Neural cell (in vitro differentiated cells): ENCODE measurements at regions not wholly inside any gene's neighbourhood (a gene's known extent, or its start where the extent isn't known, plus 50 kb on each side); places are given as distances from the start of the nearest gene placed in this dataset.
"Not testable (repeated sequence)": the region's sequence is repeated elsewhere in the genome, so short reads cannot be mapped to it uniquely, and the experiment has no call there.

ENCODE experiments used
- H2AFZ ChIP-seq: fragments of 200-600, 300-800 bp; sonication (generic), shearing (Covaris generic); 2 replicates; pipeline ENCODE4 v1.6.0; 2014; ENCODE audit warnings: low read depth, mild to moderate bottlenecking, antibody characterized with exemption, low read length, moderate library complexity
- H3F3A ChIP-seq: fragments of 200-600 bp; shearing (Covaris generic); 2 replicates; pipeline ENCODE4 v1.6.1; 2016; ENCODE audit warnings: mild to moderate bottlenecking, moderate library complexity, mixed read lengths, antibody characterized with exemption, low read length; ENCODE audit not compliant: insufficient read depth, poor library complexity, severe bottlenecking
- H3K27ac ChIP-seq: fragments of 200-600, 300-800 bp; sonication (generic), shearing (Covaris generic); 2 replicates; pipeline ENCODE4 v1.5.1; 2014; ENCODE audit warnings: mild to moderate bottlenecking, low read length, moderate library complexity
- H3K27me3 ChIP-seq: fragments of 300-800, 200-600 bp; sonication (generic), shearing (Covaris generic); 2 replicates; pipeline ENCODE4 v1.6.0; 2014; ENCODE audit warnings: mild to moderate bottlenecking, low read depth, low read length, moderate library complexity; ENCODE audit not compliant: insufficient read depth
- H3K36me3 ChIP-seq: fragments of 300-800, 200-600 bp; sonication (generic), shearing (Covaris generic); 2 replicates; pipeline ENCODE4 v1.5.1; 2014; ENCODE audit warnings: mild to moderate bottlenecking, antibody characterized with exemption, low read length, moderate library complexity; ENCODE audit not compliant: insufficient read depth
- H3K4me2 ChIP-seq: fragments of 300-800, 200-600 bp; sonication (generic), shearing (Covaris generic); 2 replicates; pipeline ENCODE4 v1.6.0; 2014; ENCODE audit warnings: mild to moderate bottlenecking, low read length
- H3K4me3 ChIP-seq: fragments of 300-800, 200-600 bp; sonication (generic), shearing (Covaris generic); 2 replicates; pipeline ENCODE4 v1.5.1; 2014; ENCODE audit warnings: mild to moderate bottlenecking, low read length, moderate library complexity
- H3K79me2 ChIP-seq: fragments of 200-600 bp; shearing (Covaris generic); replicated peaks from 2 replicates; pipeline ENCODE4 v1.6.0; 2014; ENCODE audit warnings: mild to moderate bottlenecking, low read length, moderate library complexity; ENCODE audit not compliant: insufficient read depth
- H3K9ac ChIP-seq: fragments of 300-800, 200-600 bp; sonication (generic), shearing (Covaris generic); 2 replicates; pipeline ENCODE4 v1.6.1; 2016; ENCODE audit warnings: mild to moderate bottlenecking, low read length, mixed read lengths
- H3K9me2 ChIP-seq: fragments of 200-600 bp; shearing (Covaris generic); 2 replicates; pipeline ENCODE4 v1.6.1; 2016; ENCODE audit warnings: mild to moderate bottlenecking, low read length, mixed read lengths; ENCODE audit not compliant: insufficient read depth
- H3K9me3 ChIP-seq: fragments of 200-600, 300-800 bp; sonication (generic), shearing (Covaris generic); 2 replicates; pipeline ENCODE4 v1.6.1; 2016; ENCODE audit warnings: mild to moderate bottlenecking, mixed run types, low read length, moderate library complexity, mixed read lengths
- H4K20me1 ChIP-seq: fragments of 200-600 bp; shearing (Covaris generic); 2 replicates; pipeline ENCODE4 v1.6.1; 2016; ENCODE audit warnings: mild to moderate bottlenecking, mixed run types; ENCODE audit not compliant: insufficient read depth
- CTCF ChIP-seq: fragments of 450-650 bp; IDR thresholded peaks from 2 replicates; pipeline ENCODE4 v1.5.1; 2014; ENCODE audit warnings: antibody characterized with exemption, mild to moderate bottlenecking, moderate library complexity; ENCODE audit not compliant: poor library complexity, severe bottlenecking
- EP300 ChIP-seq: fragments of 450-650 bp; conservative IDR thresholded peaks from 2 replicates; pipeline ENCODE4 v1.6.1; 2014; ENCODE audit warnings: antibody characterized with exemption, mild to moderate bottlenecking, moderate library complexity; ENCODE audit not compliant: poor library complexity, severe bottlenecking
- EZH2 ChIP-seq: fragments of 200-600, 300-800 bp; shearing (Covaris generic), sonication (generic); IDR thresholded peaks from 2 replicates; pipeline ENCODE4 v1.6.1; 2014; ENCODE audit warnings: antibody characterized with exemption, low read length, borderline replicate concordance, mild to moderate bottlenecking; ENCODE audit not compliant: insufficient read depth, poor library complexity, severe bottlenecking
- MXI1 ChIP-seq: fragments of 450-650 bp; conservative IDR thresholded peaks from 2 replicates; pipeline ENCODE4 v1.6.1; 2014; ENCODE audit warnings: antibody characterized with exemption, mild to moderate bottlenecking; ENCODE audit not compliant: poor library complexity, severe bottlenecking
- POLR2AphosphoS5 ChIP-seq: IDR thresholded peaks from 2 replicates; pipeline ENCODE4 v1.6.1; 2012
- RAD21 ChIP-seq: fragments of 450-650 bp; conservative IDR thresholded peaks from 2 replicates; pipeline ENCODE4 v1.6.1; 2014; ENCODE audit warnings: antibody characterized with exemption, mild to moderate bottlenecking, moderate library complexity
- SMC3 ChIP-seq: fragments of 450-650 bp; conservative IDR thresholded peaks from 2 replicates; pipeline ENCODE4 v1.6.1; 2014; ENCODE audit warnings: antibody characterized with exemption, mild to moderate bottlenecking, moderate library complexity; ENCODE audit not compliant: poor library complexity
- TAF1 ChIP-seq: IDR thresholded peaks from 2 replicates; pipeline ENCODE4 v1.6.1; 2012; ENCODE audit warnings: low read depth
- TF ChIP-seq, protein P1 (sequence below): IDR thresholded peaks from 2 replicates; pipeline ENCODE4 v1.6.1; 2012; ENCODE audit warnings: borderline replicate concordance

DNA sequence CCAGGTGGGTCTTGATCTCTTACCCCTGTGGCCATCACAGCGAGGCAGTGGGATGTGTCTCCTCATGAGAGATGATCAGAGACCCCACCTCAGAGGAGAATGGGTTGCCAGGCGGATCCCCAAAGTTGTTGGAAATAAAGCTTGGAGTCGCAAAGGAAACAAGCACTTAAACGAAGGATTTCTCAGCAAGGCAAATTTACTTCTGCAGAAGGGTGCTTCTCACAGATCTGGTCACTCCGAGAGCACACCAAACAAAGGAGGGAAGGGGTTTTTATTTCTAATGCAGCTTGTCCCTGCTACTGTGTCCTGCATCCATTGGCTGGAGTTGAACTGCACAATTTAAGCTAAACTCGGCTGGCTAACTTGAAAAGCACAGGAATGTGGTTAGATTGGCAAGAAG lies 466.6 kb upstream of the EYS start:
- H3K9me3 ChIP-seq: no peaks in the 10 kb centered on the region
- no peak overlapping the region for H3K9ac ChIP-seq
- no peaks in the 10 kb centered on the region for H4K20me1 ChIP-seq
- H3K9me2 ChIP-seq: no peaks in the 10 kb centered on the region
- no peaks in the 10 kb centered on the region for H3F3A ChIP-seq
- H3K79me2 ChIP-seq: no peaks in the 10 kb centered on the region
- H3K4me3 ChIP-seq: no peak overlapping the region
- H3K36me3 ChIP-seq: no peaks in the 10 kb centered on the region
- no peak overlapping the region for H3K27ac ChIP-seq
- TF ChIP-seq EZH2: no peak
- TF ChIP-seq POLR2AphosphoS5: no peak
- TF ChIP-seq EP300: no peak
- no peak for TF ChIP-seq TAF1
- no peak for TF ChIP-seq CTCF
- TF ChIP-seq MXI1: no peak
- no peak for TF ChIP-seq SMC3
- no peak for TF ChIP-seq RAD21
- TF ChIP-seq, protein P1, sequence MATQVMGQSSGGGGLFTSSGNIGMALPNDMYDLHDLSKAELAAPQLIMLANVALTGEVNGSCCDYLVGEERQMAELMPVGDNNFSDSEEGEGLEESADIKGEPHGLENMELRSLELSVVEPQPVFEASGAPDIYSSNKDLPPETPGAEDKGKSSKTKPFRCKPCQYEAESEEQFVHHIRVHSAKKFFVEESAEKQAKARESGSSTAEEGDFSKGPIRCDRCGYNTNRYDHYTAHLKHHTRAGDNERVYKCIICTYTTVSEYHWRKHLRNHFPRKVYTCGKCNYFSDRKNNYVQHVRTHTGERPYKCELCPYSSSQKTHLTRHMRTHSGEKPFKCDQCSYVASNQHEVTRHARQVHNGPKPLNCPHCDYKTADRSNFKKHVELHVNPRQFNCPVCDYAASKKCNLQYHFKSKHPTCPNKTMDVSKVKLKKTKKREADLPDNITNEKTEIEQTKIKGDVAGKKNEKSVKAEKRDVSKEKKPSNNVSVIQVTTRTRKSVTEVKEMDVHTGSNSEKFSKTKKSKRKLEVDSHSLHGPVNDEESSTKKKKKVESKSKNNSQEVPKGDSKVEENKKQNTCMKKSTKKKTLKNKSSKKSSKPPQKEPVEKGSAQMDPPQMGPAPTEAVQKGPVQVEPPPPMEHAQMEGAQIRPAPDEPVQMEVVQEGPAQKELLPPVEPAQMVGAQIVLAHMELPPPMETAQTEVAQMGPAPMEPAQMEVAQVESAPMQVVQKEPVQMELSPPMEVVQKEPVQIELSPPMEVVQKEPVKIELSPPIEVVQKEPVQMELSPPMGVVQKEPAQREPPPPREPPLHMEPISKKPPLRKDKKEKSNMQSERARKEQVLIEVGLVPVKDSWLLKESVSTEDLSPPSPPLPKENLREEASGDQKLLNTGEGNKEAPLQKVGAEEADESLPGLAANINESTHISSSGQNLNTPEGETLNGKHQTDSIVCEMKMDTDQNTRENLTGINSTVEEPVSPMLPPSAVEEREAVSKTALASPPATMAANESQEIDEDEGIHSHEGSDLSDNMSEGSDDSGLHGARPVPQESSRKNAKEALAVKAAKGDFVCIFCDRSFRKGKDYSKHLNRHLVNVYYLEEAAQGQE: no peak
- H3K27me3 ChIP-seq: no peaks in the 10 kb centered on the region
- H2AFZ ChIP-seq: no peak overlapping the region
- H3K4me2 ChIP-seq: no peak overlapping the region

DNA sequence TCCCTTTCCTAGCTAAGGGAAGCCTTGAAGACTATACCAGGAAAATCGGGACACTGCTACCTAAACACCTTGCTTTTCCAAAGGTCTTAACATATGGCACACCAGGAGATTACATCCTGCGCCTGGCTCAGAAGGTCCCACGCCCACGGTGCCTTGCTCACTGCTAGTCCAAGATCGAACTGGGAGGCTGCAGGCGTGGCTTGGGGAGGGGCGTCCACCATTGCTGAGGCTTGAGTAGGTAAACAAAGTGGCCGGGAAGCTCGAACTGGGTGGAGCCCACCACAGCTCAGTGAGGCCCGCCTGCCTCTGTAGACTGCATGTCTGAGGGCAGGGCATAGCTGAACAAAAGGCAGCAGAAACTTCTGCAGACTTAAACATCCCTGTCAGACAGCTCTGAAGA lies 459.7 kb upstream of the EYS start:
- H3K9ac ChIP-seq, H3K9me3 ChIP-seq, H3K27ac ChIP-seq, H3F3A ChIP-seq, H3K27me3 ChIP-seq, H3K4me2 ChIP-seq, H3K36me3 ChIP-seq, H2AFZ ChIP-seq, H3K79me2 ChIP-seq, H3K9me2 ChIP-seq, H4K20me1 ChIP-seq, H3K4me3 ChIP-seq: not testable (repeated sequence)

DNA sequence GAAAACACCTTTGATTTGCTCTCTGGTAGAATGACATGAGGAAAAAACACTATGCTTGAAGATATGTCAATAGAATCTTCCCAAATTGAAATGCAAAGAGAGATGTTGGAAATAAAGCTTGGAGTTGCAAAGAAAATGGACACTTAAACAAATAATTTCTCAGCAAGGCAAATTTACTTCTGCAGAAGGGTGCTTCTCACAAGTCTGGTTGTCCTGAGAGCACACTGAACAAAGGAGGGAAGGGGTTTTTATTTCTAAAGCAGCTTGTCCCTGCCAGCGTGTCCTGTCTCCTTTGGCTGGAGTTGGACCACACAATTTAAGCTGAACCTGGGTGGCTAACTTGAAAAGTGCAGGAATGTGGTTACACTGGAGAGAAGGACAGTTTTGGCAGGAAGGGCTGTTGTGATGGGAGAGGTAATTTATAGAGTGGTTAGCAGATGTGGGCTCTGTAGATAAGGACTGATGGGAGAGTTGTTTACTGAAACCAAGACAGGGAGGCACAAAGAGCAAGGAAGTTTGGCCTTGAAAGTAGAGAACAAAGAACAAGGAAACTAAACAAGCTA lies 454.6 kb upstream of the EYS start:
- no peak overlapping the region for H3K4me3 ChIP-seq
- no peak overlapping the region for H2AFZ ChIP-seq
- no peaks in the 10 kb centered on the region for H4K20me1 ChIP-seq
- H3K36me3 ChIP-seq: no peaks in the 10 kb centered on the region
- H3K9me3 ChIP-seq: no peaks in the 10 kb centered on the region
- no peaks in the 10 kb centered on the region for H3F3A ChIP-seq
- H3K27me3 ChIP-seq: no peaks in the 10 kb centered on the region
- no peak overlapping the region for H3K27ac ChIP-seq
- H3K4me2 ChIP-seq: no peak overlapping the region
- no peak overlapping the region for H3K9ac ChIP-seq
- TF ChIP-seq SMC3 (no peak), TAF1 (no peak), CTCF (no peak), EZH2 (no peak), RAD21 (no peak), POLR2AphosphoS5 (no peak), EP300 (no peak), MXI1 (no peak)
- TF ChIP-seq, protein P1: no peak
- H3K79me2 ChIP-seq: no peaks in the 10 kb centered on the region
- H3K9me2 ChIP-seq: no peaks in the 10 kb centered on the region
